Breast epithelium (tissue), 3 donors: ENCODE measurements at regions not wholly inside any gene's neighbourhood (a gene's known extent, or its start where the extent isn't known, plus 50 kb on each side); places are given as distances from the start of the nearest gene placed in this dataset.

Experiments
- POLR2A ChIP-seq: fragments of 450-650 bp; IDR thresholded peaks from one replicate; pipeline ENCODE4 v1.6.1; 2016; ENCODE audit warnings: antibody characterized with exemption, mild to moderate bottlenecking, moderate library complexity
- POLR2AphosphoS5 ChIP-seq, 3 donors: sonication (generic); formaldehyde crosslinking; IDR thresholded peaks; one replicate each; pipeline ENCODE4 v1.6.1; 2017; ENCODE audit warnings: antibody characterized with exemption in 3 of 3
- TF ChIP-seq, protein P1 (sequence below), 3 donors: fragments of 450-650 bp; IDR thresholded peaks; one replicate each; pipeline ENCODE4 v1.5.1; 2016 to 2017; ENCODE audit warnings: antibody characterized with exemption in 3 of 3, mild to moderate bottlenecking in 3 of 3, moderate library complexity in 3 of 3

- TF ChIP-seq, protein P1, sequence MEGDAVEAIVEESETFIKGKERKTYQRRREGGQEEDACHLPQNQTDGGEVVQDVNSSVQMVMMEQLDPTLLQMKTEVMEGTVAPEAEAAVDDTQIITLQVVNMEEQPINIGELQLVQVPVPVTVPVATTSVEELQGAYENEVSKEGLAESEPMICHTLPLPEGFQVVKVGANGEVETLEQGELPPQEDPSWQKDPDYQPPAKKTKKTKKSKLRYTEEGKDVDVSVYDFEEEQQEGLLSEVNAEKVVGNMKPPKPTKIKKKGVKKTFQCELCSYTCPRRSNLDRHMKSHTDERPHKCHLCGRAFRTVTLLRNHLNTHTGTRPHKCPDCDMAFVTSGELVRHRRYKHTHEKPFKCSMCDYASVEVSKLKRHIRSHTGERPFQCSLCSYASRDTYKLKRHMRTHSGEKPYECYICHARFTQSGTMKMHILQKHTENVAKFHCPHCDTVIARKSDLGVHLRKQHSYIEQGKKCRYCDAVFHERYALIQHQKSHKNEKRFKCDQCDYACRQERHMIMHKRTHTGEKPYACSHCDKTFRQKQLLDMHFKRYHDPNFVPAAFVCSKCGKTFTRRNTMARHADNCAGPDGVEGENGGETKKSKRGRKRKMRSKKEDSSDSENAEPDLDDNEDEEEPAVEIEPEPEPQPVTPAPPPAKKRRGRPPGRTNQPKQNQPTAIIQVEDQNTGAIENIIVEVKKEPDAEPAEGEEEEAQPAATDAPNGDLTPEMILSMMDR (IDR thresholded peaks at IDR 0.05) = no peak
- TF ChIP-seq POLR2A (no peak), POLR2AphosphoS5 (IDR thresholded peaks at IDR 0.05) (no peak)
Observed at GRCh38 chr5:4191041-4191440, 595.4 kb downstream of the IRX1 start.
